ENCODE measurements at regions not wholly inside any gene's neighbourhood (a gene's known extent, or its start where the extent isn't known, plus 50 kb on each side); places are given as distances from the start of the nearest gene placed in this dataset.

DNA sequence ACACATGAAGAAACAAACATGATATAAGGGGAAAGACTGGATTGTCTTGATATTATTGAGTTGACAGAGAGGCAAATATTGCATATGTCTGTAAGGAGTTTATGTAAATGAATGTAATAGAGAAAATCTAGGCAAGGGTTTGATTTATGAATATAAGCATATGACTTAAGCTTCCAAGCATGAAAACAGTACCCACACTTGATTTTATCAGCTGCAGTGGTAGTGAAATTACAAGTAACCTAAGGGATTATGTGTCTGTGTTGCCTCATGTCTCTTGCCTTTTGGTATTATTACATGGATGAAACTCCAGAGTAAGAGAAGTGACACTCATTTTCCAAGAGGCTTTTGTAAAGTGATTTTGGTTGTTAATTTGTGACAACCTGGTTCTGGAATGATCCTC lies 1678.9 kb downstream of the KCNT2 start:
- TF ChIP-seq, protein P1, sequence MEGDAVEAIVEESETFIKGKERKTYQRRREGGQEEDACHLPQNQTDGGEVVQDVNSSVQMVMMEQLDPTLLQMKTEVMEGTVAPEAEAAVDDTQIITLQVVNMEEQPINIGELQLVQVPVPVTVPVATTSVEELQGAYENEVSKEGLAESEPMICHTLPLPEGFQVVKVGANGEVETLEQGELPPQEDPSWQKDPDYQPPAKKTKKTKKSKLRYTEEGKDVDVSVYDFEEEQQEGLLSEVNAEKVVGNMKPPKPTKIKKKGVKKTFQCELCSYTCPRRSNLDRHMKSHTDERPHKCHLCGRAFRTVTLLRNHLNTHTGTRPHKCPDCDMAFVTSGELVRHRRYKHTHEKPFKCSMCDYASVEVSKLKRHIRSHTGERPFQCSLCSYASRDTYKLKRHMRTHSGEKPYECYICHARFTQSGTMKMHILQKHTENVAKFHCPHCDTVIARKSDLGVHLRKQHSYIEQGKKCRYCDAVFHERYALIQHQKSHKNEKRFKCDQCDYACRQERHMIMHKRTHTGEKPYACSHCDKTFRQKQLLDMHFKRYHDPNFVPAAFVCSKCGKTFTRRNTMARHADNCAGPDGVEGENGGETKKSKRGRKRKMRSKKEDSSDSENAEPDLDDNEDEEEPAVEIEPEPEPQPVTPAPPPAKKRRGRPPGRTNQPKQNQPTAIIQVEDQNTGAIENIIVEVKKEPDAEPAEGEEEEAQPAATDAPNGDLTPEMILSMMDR (IDR thresholded peaks at IDR 0.05; ENCODE audit: insufficient read depth, low read length): no peak
- no peak for TF ChIP-seq GABPA (IDR thresholded peaks at IDR 0.05; ENCODE audit: low read depth)
- TF ChIP-seq POLR2AphosphoS5 (IDR thresholded peaks at IDR 0.05; ENCODE audit: low read depth): no peak
- TF ChIP-seq, protein P2, sequence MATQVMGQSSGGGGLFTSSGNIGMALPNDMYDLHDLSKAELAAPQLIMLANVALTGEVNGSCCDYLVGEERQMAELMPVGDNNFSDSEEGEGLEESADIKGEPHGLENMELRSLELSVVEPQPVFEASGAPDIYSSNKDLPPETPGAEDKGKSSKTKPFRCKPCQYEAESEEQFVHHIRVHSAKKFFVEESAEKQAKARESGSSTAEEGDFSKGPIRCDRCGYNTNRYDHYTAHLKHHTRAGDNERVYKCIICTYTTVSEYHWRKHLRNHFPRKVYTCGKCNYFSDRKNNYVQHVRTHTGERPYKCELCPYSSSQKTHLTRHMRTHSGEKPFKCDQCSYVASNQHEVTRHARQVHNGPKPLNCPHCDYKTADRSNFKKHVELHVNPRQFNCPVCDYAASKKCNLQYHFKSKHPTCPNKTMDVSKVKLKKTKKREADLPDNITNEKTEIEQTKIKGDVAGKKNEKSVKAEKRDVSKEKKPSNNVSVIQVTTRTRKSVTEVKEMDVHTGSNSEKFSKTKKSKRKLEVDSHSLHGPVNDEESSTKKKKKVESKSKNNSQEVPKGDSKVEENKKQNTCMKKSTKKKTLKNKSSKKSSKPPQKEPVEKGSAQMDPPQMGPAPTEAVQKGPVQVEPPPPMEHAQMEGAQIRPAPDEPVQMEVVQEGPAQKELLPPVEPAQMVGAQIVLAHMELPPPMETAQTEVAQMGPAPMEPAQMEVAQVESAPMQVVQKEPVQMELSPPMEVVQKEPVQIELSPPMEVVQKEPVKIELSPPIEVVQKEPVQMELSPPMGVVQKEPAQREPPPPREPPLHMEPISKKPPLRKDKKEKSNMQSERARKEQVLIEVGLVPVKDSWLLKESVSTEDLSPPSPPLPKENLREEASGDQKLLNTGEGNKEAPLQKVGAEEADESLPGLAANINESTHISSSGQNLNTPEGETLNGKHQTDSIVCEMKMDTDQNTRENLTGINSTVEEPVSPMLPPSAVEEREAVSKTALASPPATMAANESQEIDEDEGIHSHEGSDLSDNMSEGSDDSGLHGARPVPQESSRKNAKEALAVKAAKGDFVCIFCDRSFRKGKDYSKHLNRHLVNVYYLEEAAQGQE (IDR thresholded peaks at IDR 0.05; ENCODE audit: insufficient replicate concordance, low read depth): no peak
- no peak for TF ChIP-seq SPI1 (IDR thresholded peaks at IDR 0.05; ENCODE audit: borderline replicate concordance, low read depth)

Measured in HL-60 (cell line).